PFSK-1 (cell line): ENCODE measurements at regions not wholly inside any gene's neighbourhood (a gene's known extent, or its start where the extent isn't known, plus 50 kb on each side); places are given as distances from the start of the nearest gene placed in this dataset.

Experiments used
- FOXP2 ChIP-seq: optimal IDR thresholded peaks from 2 replicates; pipeline ENCODE3; 2011; ENCODE audit warnings: borderline replicate concordance, control low read depth, inconsistent platforms; ENCODE audit not compliant: insufficient read depth; ENCODE audit errors: extremely low read length, extremely low read depth
- POLR2AphosphoS5 ChIP-seq: IDR thresholded peaks from 2 replicates; pipeline ENCODE4 v1.6.1; 2012; ENCODE audit warnings: low read depth, mild to moderate bottlenecking, control low read depth, low read length, moderate library complexity
- SIN3A ChIP-seq: IDR thresholded peaks from 2 replicates; pipeline ENCODE4 v1.6.1; 2012; ENCODE audit warnings: mild to moderate bottlenecking, low read length, moderate library complexity, borderline replicate concordance; ENCODE audit not compliant: insufficient read depth
- TAF1 ChIP-seq: IDR thresholded peaks from 2 replicates; pipeline ENCODE4 v1.6.1; 2012; ENCODE audit warnings: low read length, control low read depth, borderline replicate concordance; ENCODE audit not compliant: insufficient read depth
- TF ChIP-seq, protein P1 (sequence below), 2 experiments: IDR thresholded peaks; 2 replicates each; pipeline versions ENCODE4 v1.6.1 to v1.8.0; 2011 to 2012; ENCODE audit warnings: low read depth in 2 of 2, low read length in 2 of 2, control low read depth in 1 of 2, inconsistent platforms in 1 of 2, mild to moderate bottlenecking in 1 of 2, moderate library complexity in 1 of 2; ENCODE audit not compliant: insufficient read depth in 1 of 2

GRCh38 chr4:3681191-3681590 lies 85.0 kb upstream of the ADRA2C start:
- TF ChIP-seq TAF1 (no peak), POLR2AphosphoS5 (no peak), FOXP2 (no peak), SIN3A (no peak)
- TF ChIP-seq, protein P1, sequence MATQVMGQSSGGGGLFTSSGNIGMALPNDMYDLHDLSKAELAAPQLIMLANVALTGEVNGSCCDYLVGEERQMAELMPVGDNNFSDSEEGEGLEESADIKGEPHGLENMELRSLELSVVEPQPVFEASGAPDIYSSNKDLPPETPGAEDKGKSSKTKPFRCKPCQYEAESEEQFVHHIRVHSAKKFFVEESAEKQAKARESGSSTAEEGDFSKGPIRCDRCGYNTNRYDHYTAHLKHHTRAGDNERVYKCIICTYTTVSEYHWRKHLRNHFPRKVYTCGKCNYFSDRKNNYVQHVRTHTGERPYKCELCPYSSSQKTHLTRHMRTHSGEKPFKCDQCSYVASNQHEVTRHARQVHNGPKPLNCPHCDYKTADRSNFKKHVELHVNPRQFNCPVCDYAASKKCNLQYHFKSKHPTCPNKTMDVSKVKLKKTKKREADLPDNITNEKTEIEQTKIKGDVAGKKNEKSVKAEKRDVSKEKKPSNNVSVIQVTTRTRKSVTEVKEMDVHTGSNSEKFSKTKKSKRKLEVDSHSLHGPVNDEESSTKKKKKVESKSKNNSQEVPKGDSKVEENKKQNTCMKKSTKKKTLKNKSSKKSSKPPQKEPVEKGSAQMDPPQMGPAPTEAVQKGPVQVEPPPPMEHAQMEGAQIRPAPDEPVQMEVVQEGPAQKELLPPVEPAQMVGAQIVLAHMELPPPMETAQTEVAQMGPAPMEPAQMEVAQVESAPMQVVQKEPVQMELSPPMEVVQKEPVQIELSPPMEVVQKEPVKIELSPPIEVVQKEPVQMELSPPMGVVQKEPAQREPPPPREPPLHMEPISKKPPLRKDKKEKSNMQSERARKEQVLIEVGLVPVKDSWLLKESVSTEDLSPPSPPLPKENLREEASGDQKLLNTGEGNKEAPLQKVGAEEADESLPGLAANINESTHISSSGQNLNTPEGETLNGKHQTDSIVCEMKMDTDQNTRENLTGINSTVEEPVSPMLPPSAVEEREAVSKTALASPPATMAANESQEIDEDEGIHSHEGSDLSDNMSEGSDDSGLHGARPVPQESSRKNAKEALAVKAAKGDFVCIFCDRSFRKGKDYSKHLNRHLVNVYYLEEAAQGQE (IDR thresholded peaks at IDR 0.05; ENCODE audit: insufficient read depth in 1 of 2, low read depth in 2 of 2, low read length in 2 of 2): no peak

GRCh38 chr4:3680656-3681055 lies 85.5 kb upstream of the ADRA2C start:
- TF ChIP-seq POLR2AphosphoS5 (no peak), SIN3A (no peak), TAF1 (no peak), FOXP2 (no peak)
- TF ChIP-seq, protein P1 (IDR thresholded peaks at IDR 0.05; ENCODE audit: insufficient read depth in 1 of 2, low read depth in 2 of 2, low read length in 2 of 2): no peak

- TF ChIP-seq TAF1 (no peak), FOXP2 (no peak), SIN3A (no peak), POLR2AphosphoS5 (no peak)
- TF ChIP-seq, protein P1 (IDR thresholded peaks at IDR 0.05; ENCODE audit: insufficient read depth in 1 of 2, low read depth in 2 of 2, low read length in 2 of 2): no peak
Observed at GRCh38 chr4:3679851-3680311, 86.3 kb upstream of the ADRA2C start.

DNA sequence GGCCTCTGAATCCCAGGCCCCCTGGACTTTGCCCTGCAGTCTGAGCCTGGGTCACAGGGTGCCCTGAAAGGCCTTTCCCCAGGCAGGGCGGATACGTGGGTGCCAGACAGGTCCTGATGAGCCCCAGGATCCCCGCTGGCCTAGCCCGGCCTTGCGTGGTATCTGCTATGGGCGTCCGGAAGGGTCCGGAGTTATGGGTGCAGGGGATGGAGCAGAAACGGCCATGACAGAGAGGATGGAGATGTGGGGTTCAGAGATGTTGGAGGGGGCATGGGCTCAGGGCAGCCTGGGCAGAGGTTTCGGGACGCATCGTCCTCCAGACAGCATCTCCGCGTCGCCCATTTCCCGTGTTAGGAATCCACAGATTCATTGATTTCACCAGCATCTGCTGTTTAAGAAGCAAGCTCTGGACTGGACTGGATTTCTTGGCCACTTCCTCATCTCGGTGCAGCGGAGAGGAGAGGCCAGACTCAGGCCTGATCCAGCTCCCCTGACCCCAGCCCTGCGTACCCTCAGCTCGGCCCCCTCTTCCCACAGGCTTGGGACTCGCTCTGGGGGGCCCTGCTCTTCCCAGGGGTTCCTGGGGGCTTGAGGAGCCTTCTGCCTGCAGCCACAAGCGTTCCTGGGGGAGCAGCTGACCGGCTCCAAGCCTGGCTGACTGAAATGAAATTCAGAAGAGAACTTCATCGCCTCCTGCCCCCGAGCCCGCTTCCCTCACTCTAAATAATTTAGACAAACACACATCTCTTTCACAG lies 86.9 kb upstream of the ADRA2C start:
- TF ChIP-seq, protein P1 (IDR thresholded peaks at IDR 0.05; ENCODE audit: insufficient read depth in 1 of 2, low read depth in 2 of 2, low read length in 2 of 2): no peak
- no peak for TF ChIP-seq SIN3A
- no peak for TF ChIP-seq FOXP2
- TF ChIP-seq TAF1: no peak
- TF ChIP-seq POLR2AphosphoS5: no peak

GRCh38 chr4:3677748-3678070 lies 88.5 kb upstream of the ADRA2C start:
- TF ChIP-seq, protein P1 (IDR thresholded peaks at IDR 0.05; ENCODE audit: insufficient read depth in 1 of 2, low read depth in 2 of 2, low read length in 2 of 2): no peak
- TF ChIP-seq SIN3A: no peak
- TF ChIP-seq POLR2AphosphoS5: no peak
- TF ChIP-seq FOXP2: no peak
- TF ChIP-seq TAF1: no peak
